ENCODE measurements at regions not wholly inside any gene's neighbourhood (a gene's known extent, or its start where the extent isn't known, plus 50 kb on each side); places are given as distances from the start of the nearest gene placed in this dataset.

- no peaks in the 10 kb centered on the region for H3K4me1 Mint-ChIP-seq
- H3K4me2 ChIP-seq: no peak overlapping the region
- DNase-seq (ENCODE audit: low spot score): no peak
- H2AFZ ChIP-seq (replicated peaks): no peak overlapping the region
- no peak overlapping the region for H3K9ac ChIP-seq
- no peaks in the 10 kb centered on the region for H3K79me2 ChIP-seq (ENCODE audit: low read depth)
- H3K36me3 ChIP-seq: no peaks in the 10 kb centered on the region
- H3F3A ChIP-seq (ENCODE audit: low read depth): no peaks in the 10 kb centered on the region
- H3K27me3 ChIP-seq: no peaks in the 10 kb centered on the region
- no peak overlapping the region for H3K27ac Mint-ChIP-seq
- no peak overlapping the region for H3K4me3 Mint-ChIP-seq
- H4K20me1 ChIP-seq (ENCODE audit: low read depth): no peaks in the 10 kb centered on the region
- no peak overlapping the region for H3K4me3 ChIP-seq
- H3K4me1 ChIP-seq: no peaks in the 10 kb centered on the region
- H3K9me3 Mint-ChIP-seq: no peaks in the 10 kb centered on the region
- H3K27me3 Mint-ChIP-seq (ENCODE audit: insufficient read depth, low read depth): no peaks in the 10 kb centered on the region
- H3K9me3 ChIP-seq (ENCODE audit: low read depth): no peaks in the 10 kb centered on the region
- TF ChIP-seq EZH2 (IDR thresholded peaks at IDR 0.05) (no peak), CTCF (IDR thresholded peaks at IDR 0.05) (no peak), EZH2phosphoT487 (IDR thresholded peaks at IDR 0.05) (no peak)
- no peak overlapping the region for H3K27ac ChIP-seq
- no peaks in the 10 kb centered on the region for H3K36me3 Mint-ChIP-seq
Measured at GRCh38 chr12:62128175-62128975, 131.8 kb upstream of the USP15 start.

- no peaks in the 10 kb centered on the region for H3K27me3 ChIP-seq
- no peaks in the 10 kb centered on the region for H3K9me3 Mint-ChIP-seq
- H3K4me3 ChIP-seq: no peak overlapping the region
- no peak overlapping the region for H3K4me2 ChIP-seq
- H3F3A ChIP-seq (ENCODE audit: low read depth): no peaks in the 10 kb centered on the region
- no peak overlapping the region for H3K9ac ChIP-seq
- H4K20me1 ChIP-seq (ENCODE audit: low read depth): no peaks in the 10 kb centered on the region
- H3K36me3 ChIP-seq: no peaks in the 10 kb centered on the region
- no peaks in the 10 kb centered on the region for H3K27me3 Mint-ChIP-seq (ENCODE audit: insufficient read depth, low read depth)
- no peak overlapping the region for H3K4me3 Mint-ChIP-seq
- H3K79me2 ChIP-seq (ENCODE audit: low read depth): no peaks in the 10 kb centered on the region
- H2AFZ ChIP-seq (replicated peaks): no peak overlapping the region
- no peak overlapping the region for H3K27ac ChIP-seq
- no peak overlapping the region for H3K27ac Mint-ChIP-seq
- no peaks in the 10 kb centered on the region for H3K4me1 ChIP-seq
- DNase-seq (ENCODE audit: low spot score): no peak
- TF ChIP-seq CTCF (IDR thresholded peaks at IDR 0.05) (no peak), EZH2 (IDR thresholded peaks at IDR 0.05) (no peak), EZH2phosphoT487 (IDR thresholded peaks at IDR 0.05) (no peak)
- no peaks in the 10 kb centered on the region for H3K36me3 Mint-ChIP-seq
- H3K9me3 ChIP-seq (ENCODE audit: low read depth): no peaks in the 10 kb centered on the region
- no peaks in the 10 kb centered on the region for H3K4me1 Mint-ChIP-seq
Measured at GRCh38 chr12:62129291-62129690, 130.9 kb upstream of the USP15 start.

GRCh38 chr12:62130402-62130801 is 129.8 kb upstream of the USP15 start:
- no peak overlapping the region for H2AFZ ChIP-seq (replicated peaks)
- H3K27me3 ChIP-seq: no peaks in the 10 kb centered on the region
- H3K4me3 ChIP-seq: no peak overlapping the region
- Mint-ChIP-seq H3K9me3 (no peaks in the 10 kb centered on the region), H3K4me3 (no peak overlapping the region), H3K27me3 (ENCODE audit: insufficient read depth, low read depth) (no peaks in the 10 kb centered on the region), H3K4me1 (no peaks in the 10 kb centered on the region), H3K27ac (no peak overlapping the region), H3K36me3 (no peaks in the 10 kb centered on the region)
- H3K9me3 ChIP-seq (ENCODE audit: low read depth): no peaks in the 10 kb centered on the region
- no peak for DNase-seq (ENCODE audit: low spot score)
- H3K4me2 ChIP-seq: no peak overlapping the region
- no peaks in the 10 kb centered on the region for H4K20me1 ChIP-seq (ENCODE audit: low read depth)
- no peak overlapping the region for H3K27ac ChIP-seq
- no peaks in the 10 kb centered on the region for H3K4me1 ChIP-seq
- H3K9ac ChIP-seq: no peak overlapping the region
- no peaks in the 10 kb centered on the region for H3K36me3 ChIP-seq
- TF ChIP-seq EZH2phosphoT487 (IDR thresholded peaks at IDR 0.05) (no peak), EZH2 (IDR thresholded peaks at IDR 0.05) (no peak), CTCF (IDR thresholded peaks at IDR 0.05) (no peak)
- H3F3A ChIP-seq (ENCODE audit: low read depth): no peaks in the 10 kb centered on the region
- no peaks in the 10 kb centered on the region for H3K79me2 ChIP-seq (ENCODE audit: low read depth)
